Ascending aorta (tissue), 2 donors: ENCODE measurements at regions not wholly inside any gene's neighbourhood (a gene's known extent, or its start where the extent isn't known, plus 50 kb on each side); places are given as distances from the start of the nearest gene placed in this dataset.
"Not testable (repeated sequence)": the region's sequence is repeated elsewhere in the genome, so short reads cannot be mapped to it uniquely, and the experiment has no call there.

Experiments used
- DNase-seq, 2 donors: peaks; one replicate each; pipeline ENCODE4 v3.0.0-alpha.2; 2019; ENCODE audit warnings: low spot score in 2 of 2
- H3K27ac ChIP-seq, 2 donors: fragments of 200-600 bp; sonication (generic); one replicate each; pipeline ENCODE4 v1.5.1; 2016 to 2017; ENCODE audit warnings: mild to moderate bottlenecking in 1 of 2
- H3K27me3 ChIP-seq: fragments of 200-600 bp; sonication (generic); one replicate; pipeline ENCODE4 v1.5.1; 2017
- H3K36me3 ChIP-seq, 2 donors: fragments of 200-600 bp; sonication (generic); one replicate each; pipeline ENCODE4 v1.5.1; 2016
- H3K4me1 ChIP-seq, 2 donors: fragments of 200-600 bp; sonication (generic); one replicate each; pipeline ENCODE4 v1.5.1; 2016 to 2017; ENCODE audit warnings: mild to moderate bottlenecking in 1 of 2
- H3K4me3 ChIP-seq, 2 donors: fragments of 200-600 bp; sonication (generic); one replicate each; pipeline ENCODE4 v1.5.1; 2016 to 2017; ENCODE audit warnings: mild to moderate bottlenecking in 1 of 2
- H3K9me3 ChIP-seq, 2 donors: fragments of 200-600 bp; sonication (generic); one replicate each; pipeline ENCODE4 v1.5.1; 2016
- intact Hi-C: fragments of 100-400 bp; cut with DNase I; formaldehyde crosslinking; loops from one replicate; pipeline ENCODE4 v1.15.1; 2023
- TF ChIP-seq, protein P1 (sequence below), 3 experiments: fragments of 200-600 bp in 2 of 3; fragments of 450-650 bp in 1 of 3; sonication (generic) in 2 of 3; IDR thresholded peaks; one replicate each; pipeline ENCODE4 v1.5.1; 2016 to 2019; ENCODE audit warnings: antibody characterized with exemption in 3 of 3, mild to moderate bottlenecking in 1 of 3, moderate library complexity in 1 of 3

DNA sequence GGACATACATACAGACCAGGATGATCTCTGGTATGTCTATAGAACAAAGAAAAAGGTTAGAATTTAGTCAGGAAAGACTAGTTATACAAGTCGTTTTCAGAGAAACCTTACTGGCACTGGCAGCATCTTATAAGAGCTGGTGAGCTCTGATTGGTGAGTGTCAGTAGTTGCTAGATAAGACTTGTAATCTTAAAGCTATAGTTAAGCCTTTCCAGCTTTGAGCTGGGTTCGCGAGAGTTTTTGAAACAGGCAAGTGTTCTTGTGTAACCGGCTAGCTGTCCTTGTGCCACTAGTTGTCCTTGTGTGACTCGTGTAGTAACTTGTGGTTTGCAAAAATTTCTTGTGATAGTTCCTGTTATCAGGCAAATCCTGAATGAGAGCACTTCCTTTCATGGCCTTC is 740.9 kb downstream of the GALC start:
- Histone ChIP-seq H3K4me3 (no peak overlapping the region), H3K4me1 (no peaks in the 10 kb centered on the region), H3K27me3 (no peaks in the 10 kb centered on the region), H3K9me3 (no peaks in the 10 kb centered on the region), H3K36me3 (no peaks in the 10 kb centered on the region), H3K27ac (no peak overlapping the region)
- intact Hi-C loops: no loop called here
- no peak for DNase-seq
- TF ChIP-seq, protein P1, sequence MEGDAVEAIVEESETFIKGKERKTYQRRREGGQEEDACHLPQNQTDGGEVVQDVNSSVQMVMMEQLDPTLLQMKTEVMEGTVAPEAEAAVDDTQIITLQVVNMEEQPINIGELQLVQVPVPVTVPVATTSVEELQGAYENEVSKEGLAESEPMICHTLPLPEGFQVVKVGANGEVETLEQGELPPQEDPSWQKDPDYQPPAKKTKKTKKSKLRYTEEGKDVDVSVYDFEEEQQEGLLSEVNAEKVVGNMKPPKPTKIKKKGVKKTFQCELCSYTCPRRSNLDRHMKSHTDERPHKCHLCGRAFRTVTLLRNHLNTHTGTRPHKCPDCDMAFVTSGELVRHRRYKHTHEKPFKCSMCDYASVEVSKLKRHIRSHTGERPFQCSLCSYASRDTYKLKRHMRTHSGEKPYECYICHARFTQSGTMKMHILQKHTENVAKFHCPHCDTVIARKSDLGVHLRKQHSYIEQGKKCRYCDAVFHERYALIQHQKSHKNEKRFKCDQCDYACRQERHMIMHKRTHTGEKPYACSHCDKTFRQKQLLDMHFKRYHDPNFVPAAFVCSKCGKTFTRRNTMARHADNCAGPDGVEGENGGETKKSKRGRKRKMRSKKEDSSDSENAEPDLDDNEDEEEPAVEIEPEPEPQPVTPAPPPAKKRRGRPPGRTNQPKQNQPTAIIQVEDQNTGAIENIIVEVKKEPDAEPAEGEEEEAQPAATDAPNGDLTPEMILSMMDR (IDR thresholded peaks at IDR 0.05): no peak

DNA sequence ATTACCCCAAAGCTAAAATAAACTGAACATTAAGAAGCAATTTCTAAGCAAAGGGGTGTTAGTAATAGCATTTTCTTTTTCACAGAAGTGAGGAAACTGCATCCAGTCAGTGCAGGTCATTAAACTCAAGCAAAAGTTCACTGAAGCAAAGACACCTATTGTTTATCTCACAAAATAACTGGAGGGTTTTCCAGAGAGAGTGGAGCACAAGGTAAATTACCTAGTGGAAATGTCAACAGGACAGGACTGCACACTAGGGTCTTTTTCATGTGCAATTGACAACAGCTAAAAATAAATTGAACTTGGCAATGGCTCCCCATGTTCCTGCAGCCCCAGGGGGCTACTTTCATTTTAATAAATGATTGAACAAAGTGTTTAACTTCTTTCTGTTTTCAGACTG is 742.0 kb downstream of the GALC start:
- intact Hi-C loops: no loop called here
- no peak overlapping the region for H3K4me3 ChIP-seq
- no peaks in the 10 kb centered on the region for H3K27me3 ChIP-seq
- no peaks in the 10 kb centered on the region for H3K9me3 ChIP-seq
- no peaks in the 10 kb centered on the region for H3K36me3 ChIP-seq
- no peaks in the 10 kb centered on the region for H3K4me1 ChIP-seq
- no peak overlapping the region for H3K27ac ChIP-seq
- TF ChIP-seq, protein P1 (IDR thresholded peaks at IDR 0.05): no peak
- DNase-seq: no peak

GRCh38 chr14:87241018-87241768 is 751.8 kb downstream of the GALC start:
- Histone ChIP-seq H3K9me3 (no peaks in the 10 kb centered on the region), H3K4me3 (no peak overlapping the region), H3K36me3 (no peaks in the 10 kb centered on the region), H3K27ac (no peak overlapping the region), H3K27me3 (no peaks in the 10 kb centered on the region), H3K4me1 (no peaks in the 10 kb centered on the region)
- intact Hi-C loops: no loop called here
- TF ChIP-seq, protein P1 (IDR thresholded peaks at IDR 0.05): no peak
- DNase-seq: no peak

GRCh38 chr14:87240319-87240718 is 752.7 kb downstream of the GALC start:
- DNase-seq, intact Hi-C loops, H3K27me3 ChIP-seq, H3K4me1 ChIP-seq, H3K4me3 ChIP-seq, H3K9me3 ChIP-seq, H3K27ac ChIP-seq, H3K36me3 ChIP-seq: not testable (repeated sequence)

- DNase-seq: no peak
- Histone ChIP-seq H3K4me1 (no peaks in the 10 kb centered on the region), H3K27me3 (no peaks in the 10 kb centered on the region), H3K27ac (no peak overlapping the region), H3K4me3 (no peak overlapping the region), H3K36me3 (no peaks in the 10 kb centered on the region), H3K9me3 (no peaks in the 10 kb centered on the region)
- intact Hi-C loops: no loop called here
- TF ChIP-seq, protein P1 (IDR thresholded peaks at IDR 0.05): no peak
Measured at GRCh38 chr14:87233806-87234384, 759.1 kb downstream of the GALC start.

- DNase-seq: no peak
- intact Hi-C loops: no loop called here
Measured at GRCh38 chr14:87233266-87233665, 759.7 kb downstream of the GALC start.

More at GRCh38 chr14:87233266-87233665, 759.7 kb downstream of the GALC start:
- TF ChIP-seq, protein P1 (IDR thresholded peaks at IDR 0.05): no peak
- no peaks in the 10 kb centered on the region for H3K4me1 ChIP-seq
- no peak overlapping the region for H3K27ac ChIP-seq
- no peaks in the 10 kb centered on the region for H3K27me3 ChIP-seq
- H3K4me3 ChIP-seq: no peak overlapping the region
- no peaks in the 10 kb centered on the region for H3K36me3 ChIP-seq
- no peaks in the 10 kb centered on the region for H3K9me3 ChIP-seq
